Loucy (cell line): ENCODE measurements at regions not wholly inside any gene's neighbourhood (a gene's known extent, or its start where the extent isn't known, plus 50 kb on each side); places are given as distances from the start of the nearest gene placed in this dataset.

Experiments used
- H2AFZ ChIP-seq: fragments of 200-600 bp; sonication (generic); 2 replicates; pipeline ENCODE4 v1.6.0; 2016; ENCODE audit warnings: antibody characterized with exemption, mild to moderate bottlenecking, low read length, moderate library complexity
- H3F3A ChIP-seq: fragments of 200-600 bp; 2 replicates; pipeline ENCODE4 v1.6.0; 2016; ENCODE audit warnings: antibody characterized with exemption, low read depth, mild to moderate bottlenecking
- H3K27me3 ChIP-seq: fragments of 200-600 bp; sonication (generic); 2 replicates; pipeline ENCODE4 v1.6.1; 2014; ENCODE audit warnings: low read length, mild to moderate bottlenecking; ENCODE audit not compliant: insufficient read depth, poor library complexity, severe bottlenecking
- H3K36me3 ChIP-seq: fragments of 200-600 bp; sonication (generic); 2 replicates; pipeline ENCODE4 v1.6.1; 2016; ENCODE audit warnings: low read length; ENCODE audit not compliant: insufficient read depth
- H3K4me1 ChIP-seq: fragments of 200-600 bp; sonication (generic); 2 replicates; pipeline ENCODE4 v1.5.1; 2014; ENCODE audit warnings: low read length, mild to moderate bottlenecking; ENCODE audit not compliant: insufficient read depth, poor library complexity, severe bottlenecking
- H3K4me2 ChIP-seq: fragments of 200-600 bp; sonication (generic); 2 replicates; pipeline ENCODE4 v1.6.0; 2014; ENCODE audit warnings: antibody characterized with exemption, low read length, low read depth, mild to moderate bottlenecking; ENCODE audit not compliant: poor library complexity, severe bottlenecking
- H3K4me3 ChIP-seq: fragments of 200-600 bp; sonication (generic); 2 replicates; pipeline ENCODE4 v1.5.1; 2014; ENCODE audit warnings: low read length, mild to moderate bottlenecking, mixed read lengths; ENCODE audit not compliant: poor library complexity, severe bottlenecking
- H3K79me2 ChIP-seq: fragments of 200-600 bp; sonication (generic); 2 replicates; pipeline ENCODE4 v1.6.1; 2014; ENCODE audit warnings: low read length; ENCODE audit not compliant: insufficient read depth
- H3K9ac ChIP-seq: fragments of 200-600 bp; sonication (generic); 2 replicates; pipeline ENCODE4 v1.6.0; 2014; ENCODE audit warnings: mild to moderate bottlenecking, low read depth, low read length, moderate library complexity; ENCODE audit not compliant: poor library complexity, severe bottlenecking
- H3K9me2 ChIP-seq: fragments of 200-600 bp; sonication (generic); replicated peaks from 2 replicates; pipeline ENCODE4 v1.6.1; 2016; ENCODE audit warnings: low read depth, low read length, mixed read lengths
- H3K9me3 ChIP-seq: fragments of 200-600 bp; sonication (generic); 2 replicates; pipeline ENCODE4 v1.6.1; 2014; ENCODE audit warnings: mild to moderate bottlenecking, antibody characterized with exemption, low read length, low read depth; ENCODE audit not compliant: insufficient read depth
- H4K20me1 ChIP-seq: fragments of 200-600 bp; sonication (generic); 2 replicates; pipeline ENCODE4 v1.6.0; 2014; ENCODE audit warnings: antibody characterized with exemption, low read length, mild to moderate bottlenecking; ENCODE audit not compliant: insufficient read depth, poor library complexity, severe bottlenecking
- EZH2phosphoT487 ChIP-seq: fragments of 200-600 bp; IDR thresholded peaks from 2 replicates; pipeline ENCODE4 v1.6.1; 2018; ENCODE audit warnings: antibody characterized with exemption, mild to moderate bottlenecking, moderate library complexity, borderline replicate concordance
- TF ChIP-seq, protein P1 (sequence below): fragments of 200-600 bp; sonication (generic); conservative IDR thresholded peaks from 2 replicates; pipeline ENCODE4 v1.5.1; 2014; ENCODE audit warnings: mild to moderate bottlenecking, antibody characterized with exemption, low read length

DNA sequence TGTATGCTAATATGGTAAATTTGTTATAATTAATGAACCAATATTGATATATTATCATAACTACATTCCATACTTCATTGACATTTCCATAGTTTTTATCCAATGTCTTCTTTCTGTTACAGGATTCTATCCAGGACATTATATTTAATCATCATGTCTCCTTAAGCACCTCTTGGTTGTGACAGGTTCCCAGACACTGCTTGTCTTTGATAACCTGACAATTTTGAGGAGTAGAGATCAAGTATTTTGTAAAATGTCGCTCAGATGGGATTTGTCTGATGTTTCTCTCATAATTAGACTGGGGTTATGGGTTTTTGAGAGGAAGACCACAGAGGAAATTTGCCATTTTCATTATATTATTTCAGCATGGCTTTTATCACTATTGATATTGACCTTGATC lies 317.4 kb downstream of the PLOD2 start:
- Histone ChIP-seq H3K9ac (no peak overlapping the region), H3K79me2 (no peaks in the 10 kb centered on the region), H4K20me1 (no peaks in the 10 kb centered on the region), H3K9me3 (no peaks in the 10 kb centered on the region), H2AFZ (no peak overlapping the region), H3F3A (no peaks in the 10 kb centered on the region), H3K4me1 (no peaks in the 10 kb centered on the region), H3K4me2 (no peak overlapping the region), H3K9me2 (no peaks in the 10 kb centered on the region), H3K27me3 (no peaks in the 10 kb centered on the region), H3K4me3 (no peak overlapping the region), H3K36me3 (no peaks in the 10 kb centered on the region)
- TF ChIP-seq EZH2phosphoT487, result no peak
- TF ChIP-seq, protein P1, sequence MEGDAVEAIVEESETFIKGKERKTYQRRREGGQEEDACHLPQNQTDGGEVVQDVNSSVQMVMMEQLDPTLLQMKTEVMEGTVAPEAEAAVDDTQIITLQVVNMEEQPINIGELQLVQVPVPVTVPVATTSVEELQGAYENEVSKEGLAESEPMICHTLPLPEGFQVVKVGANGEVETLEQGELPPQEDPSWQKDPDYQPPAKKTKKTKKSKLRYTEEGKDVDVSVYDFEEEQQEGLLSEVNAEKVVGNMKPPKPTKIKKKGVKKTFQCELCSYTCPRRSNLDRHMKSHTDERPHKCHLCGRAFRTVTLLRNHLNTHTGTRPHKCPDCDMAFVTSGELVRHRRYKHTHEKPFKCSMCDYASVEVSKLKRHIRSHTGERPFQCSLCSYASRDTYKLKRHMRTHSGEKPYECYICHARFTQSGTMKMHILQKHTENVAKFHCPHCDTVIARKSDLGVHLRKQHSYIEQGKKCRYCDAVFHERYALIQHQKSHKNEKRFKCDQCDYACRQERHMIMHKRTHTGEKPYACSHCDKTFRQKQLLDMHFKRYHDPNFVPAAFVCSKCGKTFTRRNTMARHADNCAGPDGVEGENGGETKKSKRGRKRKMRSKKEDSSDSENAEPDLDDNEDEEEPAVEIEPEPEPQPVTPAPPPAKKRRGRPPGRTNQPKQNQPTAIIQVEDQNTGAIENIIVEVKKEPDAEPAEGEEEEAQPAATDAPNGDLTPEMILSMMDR, result no peak

DNA sequence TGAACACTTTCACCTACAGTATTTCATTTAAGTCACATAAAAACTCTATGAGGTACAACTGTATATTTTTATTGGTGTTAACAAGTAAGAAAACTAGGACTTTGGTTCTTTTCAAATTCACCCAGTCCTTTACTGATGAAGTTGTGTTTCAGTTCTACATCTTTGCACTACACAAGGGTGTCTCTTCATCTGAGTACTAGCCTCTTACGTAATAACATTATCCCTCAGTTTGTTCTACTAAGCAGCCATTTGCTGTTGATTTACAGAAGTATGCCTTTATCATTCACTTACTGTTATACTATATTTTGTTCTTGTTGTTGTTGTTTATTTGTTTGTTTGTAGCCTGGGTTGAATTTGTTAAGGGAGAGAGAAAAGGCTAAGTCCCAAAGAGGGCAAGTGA lies 311.9 kb downstream of the PLOD2 start:
- Histone ChIP-seq H3K27me3 (no peaks in the 10 kb centered on the region), H2AFZ (no peak overlapping the region), H3K79me2 (no peaks in the 10 kb centered on the region), H3K36me3 (no peaks in the 10 kb centered on the region), H3K4me2 (no peak overlapping the region), H4K20me1 (no peaks in the 10 kb centered on the region), H3F3A (no peaks in the 10 kb centered on the region), H3K4me1 (no peaks in the 10 kb centered on the region), H3K9me2 (no peaks in the 10 kb centered on the region), H3K9ac (no peak overlapping the region), H3K9me3 (no peaks in the 10 kb centered on the region), H3K4me3 (no peak overlapping the region)
- TF ChIP-seq, protein P1, result no peak
- no peak for TF ChIP-seq EZH2phosphoT487

DNA sequence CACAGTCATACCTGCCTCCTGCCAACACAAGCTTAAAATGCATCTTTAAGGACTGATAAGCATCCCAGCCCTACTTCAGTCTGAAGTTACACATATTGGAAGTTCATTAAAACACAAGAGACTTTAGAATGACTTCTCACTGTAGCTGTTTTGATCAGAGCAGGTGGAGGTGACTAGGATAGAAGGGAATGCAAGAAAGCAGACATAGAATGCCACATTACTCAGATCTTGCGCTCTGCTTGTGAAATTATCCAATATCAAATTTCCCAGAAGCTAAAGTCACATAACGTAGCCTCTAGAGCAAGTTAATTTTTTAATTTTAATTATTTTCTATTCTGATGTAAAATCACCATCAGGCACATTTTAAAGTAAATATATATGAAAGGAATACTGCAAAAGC lies 306.5 kb downstream of the PLOD2 start:
- no peaks in the 10 kb centered on the region for H4K20me1 ChIP-seq
- no peaks in the 10 kb centered on the region for H3K79me2 ChIP-seq

More for the DNA sequence above, 306.5 kb downstream of the PLOD2 start:
- no peak overlapping the region for H3K9ac ChIP-seq
- no peak overlapping the region for H3K4me2 ChIP-seq
- no peaks in the 10 kb centered on the region for H3F3A ChIP-seq
- TF ChIP-seq, protein P1, result no peak
- TF ChIP-seq EZH2phosphoT487, result no peak
- no peaks in the 10 kb centered on the region for H3K27me3 ChIP-seq
- 0 out of 2 replicates have a peak, but pooled peaks cover 3% of the 10 kb centered on the region for H3K9me2 ChIP-seq
- H3K36me3 ChIP-seq, result no peaks in the 10 kb centered on the region
- H3K9me3 ChIP-seq, result no peaks in the 10 kb centered on the region
- H3K4me3 ChIP-seq, result no peak overlapping the region
- H2AFZ ChIP-seq, result no peak overlapping the region
- no peaks in the 10 kb centered on the region for H3K4me1 ChIP-seq
